ENCODE measurements at regions not wholly inside any gene's neighbourhood (a gene's known extent, or its start where the extent isn't known, plus 50 kb on each side); places are given as distances from the start of the nearest gene placed in this dataset.

DNA sequence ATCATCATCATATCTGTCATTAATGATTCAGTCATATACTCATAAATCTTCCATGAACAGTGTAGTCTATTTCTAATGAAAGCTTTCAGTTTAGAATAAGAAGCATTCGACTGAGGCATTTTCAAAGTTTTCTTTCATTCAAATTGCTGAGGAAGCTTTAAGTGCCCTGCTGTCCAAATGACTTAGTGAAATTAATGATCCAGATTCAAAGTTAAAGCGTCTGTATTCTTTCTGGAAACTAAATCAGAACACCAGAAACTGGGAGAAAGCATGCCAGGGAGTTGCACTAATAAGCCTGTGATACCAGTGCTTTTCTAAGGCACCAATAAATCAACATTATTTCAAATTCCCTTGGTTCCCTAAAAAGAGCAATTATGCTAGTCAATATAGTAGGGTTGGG lies 367.8 kb upstream of the ANO5 start:
- no peak for DNase-seq (ENCODE audit: low spot score)

DNA sequence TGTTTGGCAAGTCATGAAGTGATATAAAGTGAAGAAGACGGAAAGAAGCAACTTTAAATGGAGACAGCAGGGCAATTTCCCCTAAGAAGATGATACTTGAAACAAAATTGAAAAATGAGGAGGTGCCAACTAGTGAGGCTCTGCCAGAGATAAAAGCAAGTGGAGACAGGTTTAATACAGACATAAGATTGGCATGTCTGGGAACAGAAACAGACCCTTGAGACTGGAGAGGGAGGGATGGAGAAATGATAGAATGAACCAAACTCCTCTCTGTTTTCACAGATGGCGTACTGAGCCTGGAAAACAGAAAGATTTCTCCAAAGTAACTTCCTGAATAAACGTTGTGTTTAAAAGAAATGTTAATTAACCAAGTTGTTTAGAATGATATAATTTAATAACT lies 354.5 kb upstream of the ANO5 start:
- DNase-seq (ENCODE audit: low spot score) = no peak

DNA sequence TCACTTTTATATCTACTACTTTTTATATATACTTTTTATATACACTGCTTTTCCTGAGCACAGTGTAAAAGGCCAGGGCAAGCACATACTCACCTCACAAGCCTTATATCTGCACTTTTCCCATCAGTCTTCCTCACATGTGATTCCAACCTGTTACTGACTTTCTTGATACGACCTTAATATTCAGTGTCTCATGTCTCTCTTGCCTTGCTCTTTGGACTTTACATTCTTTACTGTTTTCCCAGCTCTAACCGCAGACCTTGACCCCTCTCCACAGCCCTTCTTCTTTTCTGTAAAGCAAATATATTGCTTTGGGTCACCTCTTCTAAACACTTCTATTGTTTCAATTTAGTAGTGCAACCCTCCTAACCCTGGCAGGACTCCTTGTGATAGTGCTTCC lies 353.1 kb upstream of the ANO5 start:
- DNase-seq (ENCODE audit: low spot score) = no peak

DNA sequence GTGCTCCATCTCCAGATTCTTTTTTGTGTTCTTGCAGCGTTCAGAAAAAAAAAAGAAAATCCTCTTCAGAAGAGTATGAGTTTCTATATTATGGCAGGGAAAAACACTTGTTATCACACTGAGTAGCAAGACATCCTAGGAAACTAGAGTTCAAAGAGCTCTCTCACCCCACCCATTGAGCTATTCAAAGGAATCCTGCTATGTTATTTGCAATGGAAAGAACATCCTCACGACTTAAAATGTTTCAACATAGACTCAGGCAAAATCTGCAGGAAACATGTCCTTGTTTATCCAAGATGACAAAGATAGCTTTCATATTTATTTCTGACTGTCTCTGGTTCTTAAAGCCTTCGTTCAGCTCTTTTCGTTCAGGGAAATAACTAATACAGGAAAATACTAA lies 331.6 kb upstream of the ANO5 start:
- peak; percentile 6 for DNase-seq (ENCODE audit: low spot score)

DNA sequence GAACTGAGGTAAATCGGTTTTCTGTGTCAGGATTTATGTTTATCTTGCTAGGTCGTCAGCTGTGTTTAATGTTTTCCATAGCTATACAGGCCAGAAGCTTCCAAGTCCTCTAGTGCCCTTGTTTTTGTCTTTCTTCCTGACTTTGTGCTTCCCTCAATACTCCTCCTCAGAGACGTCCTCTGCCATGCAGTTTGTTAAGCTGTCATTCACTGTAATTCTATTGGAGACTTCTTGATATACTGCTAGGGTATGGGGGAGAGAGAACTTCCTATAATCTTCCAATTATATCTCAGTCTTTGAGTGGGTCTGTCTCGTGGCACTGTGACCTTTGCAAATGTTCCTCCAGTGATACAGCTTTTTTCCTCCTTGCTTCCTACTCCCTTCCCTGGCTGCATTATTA lies 327.3 kb upstream of the ANO5 start:
- no peak for DNase-seq (ENCODE audit: low spot score)

DNA sequence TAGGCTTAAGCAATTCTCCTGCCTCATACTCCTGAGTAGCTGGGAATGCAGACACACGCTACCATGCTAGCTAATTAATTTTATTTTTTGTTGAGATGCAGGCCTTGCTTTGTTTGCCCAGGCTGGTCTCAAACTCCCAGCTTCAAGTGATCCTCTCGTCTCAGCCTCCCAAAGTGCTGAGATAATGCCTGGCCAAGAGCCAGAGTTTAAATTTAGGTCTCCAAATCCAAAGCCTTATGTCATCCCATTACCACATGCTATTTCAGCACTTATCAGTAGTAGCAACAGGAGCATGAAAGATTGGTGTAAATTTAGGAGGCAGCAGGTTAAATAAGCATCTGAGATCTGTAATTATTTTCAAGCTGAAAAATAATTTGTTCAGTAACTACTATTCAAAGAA lies 326.1 kb upstream of the ANO5 start:
- DNase-seq (ENCODE audit: low spot score) = no peak

DNA sequence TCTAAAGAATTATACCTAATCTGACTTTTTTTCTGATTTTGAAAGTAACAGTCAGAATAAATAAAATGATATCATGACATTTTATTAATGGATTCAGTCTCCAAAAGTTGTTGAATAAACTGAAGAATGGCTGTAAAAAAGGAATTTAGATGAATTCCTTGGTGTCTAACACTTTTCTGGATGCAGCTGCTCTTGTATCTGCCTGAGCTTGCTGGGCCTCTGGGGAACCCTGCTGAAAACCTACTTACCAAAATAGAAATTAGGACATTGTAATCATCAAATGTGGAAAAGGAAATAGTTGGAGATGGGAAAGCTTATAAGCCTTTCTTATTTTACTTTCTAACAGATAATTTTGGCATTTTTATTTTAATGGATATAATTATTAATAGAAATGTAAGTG lies 315.7 kb upstream of the ANO5 start:
- no peak for DNase-seq (ENCODE audit: low spot score)

DNA sequence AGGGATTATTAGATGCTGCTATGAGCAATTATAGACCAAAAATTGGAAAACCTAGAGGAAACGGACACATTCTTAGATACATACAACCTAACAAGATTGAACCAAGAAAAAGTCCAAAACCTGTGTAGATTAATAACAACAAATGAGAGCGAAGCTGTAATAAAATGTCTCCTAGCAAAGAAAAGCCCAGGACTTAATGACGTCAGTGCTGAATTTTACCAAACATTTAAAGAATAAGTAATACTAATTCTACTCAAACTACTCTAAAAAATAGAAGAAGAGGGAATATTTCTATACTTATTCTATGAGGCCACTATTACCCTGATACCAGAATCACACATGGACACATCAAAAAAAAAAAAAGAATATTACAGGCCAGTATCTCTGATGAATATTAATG lies 309.5 kb upstream of the ANO5 start:
- DNase-seq (ENCODE audit: low spot score) = no peak

DNA sequence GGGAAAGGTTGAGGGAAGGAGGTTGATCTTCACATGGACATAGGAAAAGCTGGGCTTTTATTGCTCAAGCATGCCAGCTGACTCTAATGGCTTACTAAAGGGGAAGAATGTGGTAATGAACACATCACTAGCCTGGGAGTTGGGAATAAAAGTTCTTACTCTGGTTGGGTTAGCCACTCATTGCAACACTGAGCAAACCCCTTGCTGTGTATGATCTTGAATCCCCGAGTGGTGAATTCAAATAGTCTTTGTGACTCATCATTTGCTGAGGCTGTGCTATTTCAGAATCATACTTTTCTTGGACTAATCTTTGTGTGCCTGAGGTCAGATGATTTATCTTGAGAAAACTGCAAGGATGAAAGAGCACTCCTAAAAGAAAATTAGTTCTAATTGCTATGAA lies 304.1 kb upstream of the ANO5 start:
- no peak for DNase-seq (ENCODE audit: low spot score)

DNA sequence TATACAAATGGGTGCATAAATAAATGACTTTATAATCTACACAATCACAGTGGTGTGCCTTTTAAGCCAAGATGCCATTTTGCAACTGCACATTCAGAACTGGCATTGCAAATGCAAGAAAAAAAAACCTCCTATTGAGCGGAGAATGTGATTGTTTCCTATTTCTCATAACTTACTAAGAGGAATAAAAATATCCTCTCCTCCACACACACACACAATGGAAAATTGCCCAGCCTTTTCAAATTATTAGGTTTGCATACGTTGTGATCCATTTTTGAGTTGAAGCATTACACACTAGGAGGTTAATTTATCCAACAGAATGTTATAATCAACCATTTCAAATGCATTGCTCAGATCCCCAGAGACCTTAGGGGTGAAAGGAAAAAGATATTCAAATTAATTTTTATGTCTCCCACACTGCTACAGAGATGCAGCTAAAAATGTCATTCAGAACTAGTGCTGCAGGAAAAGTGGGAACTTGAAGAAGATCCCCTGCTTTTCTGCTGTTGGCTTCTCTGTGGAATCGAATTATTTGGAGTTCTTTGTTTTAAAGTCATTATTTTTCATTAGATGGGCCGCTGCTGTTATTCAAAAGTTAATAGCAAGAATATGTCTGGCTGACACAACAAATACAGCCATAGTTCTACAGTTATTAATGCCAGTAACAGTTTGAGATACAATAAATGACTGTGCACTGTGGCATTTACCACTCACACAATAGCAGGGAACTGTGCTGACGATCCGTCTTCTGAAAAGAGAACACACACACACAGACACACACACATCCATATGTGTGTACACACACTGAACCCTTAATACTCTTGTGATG lies 299.9 kb upstream of the ANO5 start:
- DNase-seq (ENCODE audit: low spot score) = no peak

DNA sequence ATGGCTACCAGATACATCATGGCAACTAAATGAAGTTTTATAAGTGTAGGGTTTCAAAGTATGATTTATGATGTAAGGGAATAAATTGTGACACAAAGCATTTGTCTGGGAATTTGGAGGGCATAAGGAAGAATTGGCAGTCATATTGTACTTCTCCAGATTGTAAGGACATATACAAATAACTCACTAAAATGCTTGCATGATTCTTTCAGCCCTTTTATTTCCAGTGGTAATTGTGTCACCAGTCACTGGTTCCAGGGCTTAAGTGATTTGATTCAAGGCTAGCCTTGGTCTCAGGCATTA lies 299.4 kb upstream of the ANO5 start:
- DNase-seq (ENCODE audit: low spot score) = no peak

DNA sequence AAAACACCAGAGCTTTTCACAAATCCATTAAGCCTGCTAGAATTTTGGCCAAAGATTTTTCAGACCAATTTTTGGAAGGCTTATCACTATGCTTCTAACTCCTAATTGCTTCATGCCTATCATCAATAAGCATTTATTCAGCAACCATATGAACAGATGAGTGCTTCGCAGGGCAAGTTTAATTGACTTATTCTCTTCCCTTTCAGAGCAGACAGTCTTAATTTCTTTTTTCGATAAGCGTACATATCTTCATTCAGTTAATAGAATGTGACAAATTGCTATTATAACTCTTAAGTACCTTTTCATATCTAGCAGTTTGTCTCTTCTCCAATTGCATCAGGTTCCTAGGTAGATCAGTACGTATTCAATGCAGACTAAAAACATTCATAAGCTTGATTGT lies 298.4 kb upstream of the ANO5 start:
- no peak for DNase-seq (ENCODE audit: low spot score)

DNA sequence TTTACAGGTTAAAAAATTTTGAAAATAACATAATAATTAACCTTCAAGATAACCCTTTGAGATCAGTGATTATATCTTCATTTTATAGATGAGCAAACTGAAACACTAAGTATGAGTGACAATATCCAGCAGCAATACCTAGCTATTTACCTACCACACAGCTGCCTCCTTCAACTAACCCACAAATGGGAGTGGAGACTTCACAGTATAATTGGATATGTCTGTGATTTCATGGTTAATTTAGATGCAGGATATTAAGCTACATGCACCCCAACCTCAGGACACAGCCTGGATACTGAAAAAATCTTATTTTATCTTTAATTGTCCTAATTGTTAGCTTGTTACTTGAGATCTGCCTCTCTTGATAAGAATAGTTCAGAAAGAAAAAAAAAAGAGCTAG lies 297.2 kb upstream of the ANO5 start:
- DNase-seq (ENCODE audit: low spot score) = no peak

DNA sequence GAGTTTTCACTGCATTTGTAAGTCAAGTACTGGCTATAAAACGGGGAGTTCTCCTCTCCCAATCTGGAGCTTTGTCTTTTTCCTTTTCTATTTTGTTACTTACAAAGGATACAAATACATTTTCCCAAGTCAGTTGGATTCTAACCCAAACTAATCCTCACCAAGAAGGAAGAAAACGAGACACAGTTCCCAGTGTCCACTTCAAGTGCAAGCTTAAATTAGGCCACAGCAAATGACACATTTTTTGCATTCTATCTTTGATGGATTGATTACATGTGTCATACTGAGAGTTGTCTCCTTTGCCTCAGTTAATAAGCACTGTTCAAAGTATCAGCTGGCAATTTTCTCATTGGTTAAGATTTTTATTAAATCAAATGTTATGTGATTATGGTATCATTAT lies 296.7 kb upstream of the ANO5 start:
- no peak for DNase-seq (ENCODE audit: low spot score)

DNA sequence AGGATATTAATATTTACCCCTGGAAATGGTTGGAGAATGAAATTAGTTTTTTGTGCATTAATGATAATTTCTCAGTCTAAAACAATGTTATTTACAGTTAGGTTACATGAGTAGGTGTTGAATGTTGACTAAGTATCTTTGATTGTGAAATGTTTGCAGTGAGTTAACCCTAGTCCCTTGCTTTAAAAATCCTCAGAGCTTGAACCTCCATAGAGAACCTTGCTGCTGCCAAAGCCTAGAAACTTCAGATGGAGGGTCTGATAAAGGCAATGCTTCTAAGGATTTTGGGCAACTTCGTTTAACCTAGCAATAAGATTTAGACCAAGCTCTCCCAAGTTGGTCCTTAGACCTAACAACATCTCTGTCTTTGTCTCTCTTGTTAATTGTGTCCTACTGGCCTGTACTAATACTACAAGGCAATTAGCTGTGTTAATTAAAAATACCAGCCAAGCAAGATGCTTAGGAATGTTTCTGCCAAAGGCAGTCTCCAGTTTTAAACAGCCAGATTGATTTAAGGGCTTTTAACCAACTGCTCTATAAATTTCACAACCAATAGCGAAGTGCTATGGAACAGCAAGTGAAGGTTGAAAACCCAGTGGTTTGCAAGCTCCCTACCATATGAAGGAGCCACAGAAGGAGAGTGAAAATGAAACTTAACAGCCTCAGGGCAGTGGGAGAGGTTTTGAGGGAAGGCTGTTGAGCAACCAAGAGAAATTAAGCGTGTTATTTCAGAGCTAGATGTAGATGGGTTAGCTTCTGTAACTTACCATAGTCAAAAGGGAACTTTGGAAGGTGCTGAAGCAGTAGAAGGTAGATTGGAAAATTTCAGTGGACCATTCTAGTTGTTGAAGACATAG lies 295.9 kb upstream of the ANO5 start:
- peak; percentile 10 for DNase-seq (ENCODE audit: low spot score)

DNA sequence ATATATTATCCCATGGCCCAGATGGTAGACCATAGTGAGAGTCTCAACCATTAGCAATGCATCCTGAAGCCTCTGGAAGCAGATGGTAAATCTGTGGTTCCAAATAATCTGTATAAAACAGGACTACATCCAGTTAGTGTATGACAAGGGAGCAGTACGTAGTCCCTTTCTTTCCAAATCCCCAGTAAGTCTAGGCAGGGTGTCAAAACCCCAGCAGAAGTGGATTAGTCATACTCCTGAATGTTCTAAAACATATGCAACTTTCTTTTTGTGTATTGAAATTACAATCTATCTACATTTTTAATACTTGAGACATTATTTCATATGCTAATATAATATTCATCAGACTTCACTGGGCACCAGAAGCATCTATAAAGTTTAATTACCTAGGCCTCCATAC lies 295.1 kb upstream of the ANO5 start:
- DNase-seq (ENCODE audit: low spot score) = no peak

DNA sequence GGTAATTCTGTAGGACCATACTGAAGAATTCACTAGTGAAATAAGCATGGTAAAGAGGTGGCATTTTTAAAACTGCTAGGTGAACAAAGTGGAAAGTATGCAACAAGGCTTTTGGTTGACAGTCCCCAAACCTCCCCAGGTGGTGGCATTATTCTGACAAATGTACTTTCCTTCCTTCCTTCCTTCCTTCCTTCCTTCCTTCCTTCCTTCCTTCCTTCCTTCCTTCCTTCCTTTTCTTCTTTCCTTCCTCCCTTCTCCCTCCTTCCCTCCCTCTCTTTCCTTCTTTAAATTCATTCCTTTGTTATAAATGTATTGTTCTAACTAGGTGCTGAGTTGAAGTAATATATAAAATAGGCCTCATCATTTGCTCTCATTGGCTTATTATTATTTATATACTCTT lies 284.7 kb upstream of the ANO5 start:
- DNase-seq (ENCODE audit: low spot score) = no peak

DNA sequence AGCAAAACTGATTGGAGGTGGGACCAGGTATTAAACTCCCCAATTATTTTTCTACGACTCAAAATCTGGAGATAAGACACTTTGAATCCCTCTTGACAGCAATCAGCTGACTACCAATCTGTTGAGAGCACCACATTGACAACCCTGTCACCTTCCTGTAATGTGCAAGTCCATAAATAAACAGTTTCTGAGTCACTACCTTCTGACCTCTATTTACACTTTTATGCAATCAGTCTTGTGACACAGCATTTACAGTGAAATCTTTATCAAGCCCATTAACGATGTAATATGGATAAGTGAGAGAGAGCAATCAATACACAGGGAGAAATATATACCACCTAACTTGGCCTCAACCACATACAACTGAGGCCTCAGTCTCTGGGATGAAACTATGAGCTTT lies 283.7 kb upstream of the ANO5 start:
- no peak for DNase-seq (ENCODE audit: low spot score)

DNA sequence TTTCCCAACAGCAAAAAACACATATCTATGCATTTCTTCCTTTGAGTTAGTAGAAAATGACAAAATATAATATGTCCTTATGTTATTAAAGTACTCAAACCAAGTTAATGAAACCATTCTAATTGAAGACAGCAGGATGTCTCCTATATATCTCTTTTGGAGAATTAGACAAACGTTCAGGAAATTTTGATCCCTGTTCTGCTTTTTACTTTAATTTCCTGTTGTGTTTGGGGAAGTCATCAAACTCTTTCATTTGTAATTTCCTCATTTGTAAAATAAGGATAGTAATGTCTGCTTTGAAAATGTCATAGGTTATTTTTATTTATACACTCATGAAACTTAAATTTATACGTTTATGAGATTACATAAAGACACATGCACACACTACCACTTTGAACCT lies 281.8 kb upstream of the ANO5 start:
- DNase-seq (ENCODE audit: low spot score) = no peak

DNA sequence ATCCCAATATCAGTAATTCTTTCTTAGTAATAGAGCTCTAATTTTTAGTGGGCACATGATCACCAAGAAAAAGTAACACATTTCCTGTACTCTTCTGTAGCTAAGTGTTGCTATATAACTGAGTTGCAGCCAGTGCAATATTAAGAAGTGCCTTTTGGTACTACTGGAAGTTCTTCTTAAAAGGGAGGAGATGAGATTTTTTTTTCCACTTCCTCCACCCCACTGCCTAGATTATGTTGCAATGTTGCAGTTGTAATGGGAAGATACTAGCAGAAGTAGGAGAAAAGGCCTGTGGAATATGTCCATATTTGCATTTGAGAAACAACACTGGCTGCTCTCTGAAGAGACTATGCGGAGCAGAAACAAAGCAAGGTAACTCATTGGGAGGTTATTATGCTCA lies 280.6 kb upstream of the ANO5 start:
- no peak for DNase-seq (ENCODE audit: low spot score)

DNA sequence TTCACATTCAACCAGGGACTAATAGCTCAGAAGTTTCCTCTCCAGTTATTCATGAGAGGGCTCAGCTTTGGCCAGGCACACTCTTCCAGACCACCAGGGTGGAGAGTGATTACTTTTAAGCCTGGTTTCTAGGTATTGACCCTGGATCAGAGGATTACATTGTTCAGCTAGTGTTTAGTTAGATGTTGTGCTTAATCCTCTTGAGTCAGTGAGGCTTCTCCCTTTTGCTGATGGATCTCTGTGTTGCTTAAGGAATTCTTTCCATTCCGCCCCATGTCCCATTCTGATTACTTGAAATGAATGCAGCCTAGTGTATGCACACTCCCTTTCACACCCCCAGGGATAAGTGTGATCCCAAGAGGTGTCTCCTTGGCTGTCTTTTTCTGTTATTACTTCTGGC lies 271.7 kb upstream of the ANO5 start:
- no peak for DNase-seq (ENCODE audit: low spot score)

DNA sequence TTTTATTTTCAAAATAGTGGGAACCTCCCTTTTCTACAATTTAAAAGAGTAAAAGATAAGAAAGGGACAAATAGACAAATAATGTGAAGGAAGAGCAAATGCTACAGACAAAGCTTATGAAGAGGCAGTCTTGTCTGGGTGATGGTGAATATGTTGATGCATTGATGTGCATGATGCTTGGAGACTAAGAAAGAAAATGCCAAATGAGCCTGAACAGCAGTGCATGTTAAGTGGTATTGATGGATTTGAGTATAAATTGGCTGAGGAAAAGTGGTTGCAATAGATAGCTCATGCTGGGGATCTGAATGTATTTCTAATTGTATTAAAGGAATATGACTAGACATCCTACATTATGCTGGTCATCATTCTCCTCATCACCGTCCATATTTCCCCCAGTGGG lies 268.6 kb upstream of the ANO5 start:
- DNase-seq (ENCODE audit: low spot score) = no peak

DNA sequence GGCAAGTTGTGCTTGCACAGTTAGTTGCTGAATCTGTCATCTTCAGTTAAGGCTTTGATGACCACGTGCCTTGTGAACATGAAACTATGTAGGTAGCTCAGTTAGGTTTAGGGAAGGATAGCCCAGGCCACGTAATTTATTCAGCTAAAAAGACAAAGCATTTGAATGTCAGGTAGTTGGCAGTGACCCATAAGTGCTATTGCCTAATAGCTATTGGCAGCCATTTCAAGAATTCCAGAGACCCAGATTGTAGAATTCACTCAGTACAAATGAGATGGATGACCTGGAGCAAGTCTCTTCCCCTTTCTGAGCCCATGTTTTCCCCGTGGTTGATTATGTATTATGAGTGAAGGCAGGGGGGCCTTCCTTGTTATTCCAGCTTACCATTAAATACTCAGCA lies 265.3 kb upstream of the ANO5 start:
- no peak for DNase-seq (ENCODE audit: low spot score)

DNA sequence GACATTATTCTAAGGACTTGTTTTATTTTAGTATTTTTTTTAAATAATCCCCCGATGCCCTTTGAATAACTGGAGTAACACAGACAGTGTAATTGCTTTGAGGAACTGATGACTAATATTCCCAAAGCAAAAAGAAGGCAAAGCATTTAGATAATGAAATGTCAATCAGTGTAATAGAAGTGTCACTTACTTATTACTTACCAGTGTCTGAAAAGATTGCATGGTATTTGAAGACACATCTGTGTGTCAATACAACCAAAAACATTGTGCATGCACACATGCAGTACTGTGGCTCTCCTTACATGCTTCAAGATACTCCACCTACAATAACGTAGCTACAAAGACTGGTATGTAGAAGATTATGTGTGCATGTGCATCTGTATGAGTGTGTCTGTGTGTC lies 264.0 kb upstream of the ANO5 start:
- no peak for DNase-seq (ENCODE audit: low spot score)
